ENCODE measurements at regions not wholly inside any gene's neighbourhood (a gene's known extent, or its start where the extent isn't known, plus 50 kb on each side); places are given as distances from the start of the nearest gene placed in this dataset.

DNA sequence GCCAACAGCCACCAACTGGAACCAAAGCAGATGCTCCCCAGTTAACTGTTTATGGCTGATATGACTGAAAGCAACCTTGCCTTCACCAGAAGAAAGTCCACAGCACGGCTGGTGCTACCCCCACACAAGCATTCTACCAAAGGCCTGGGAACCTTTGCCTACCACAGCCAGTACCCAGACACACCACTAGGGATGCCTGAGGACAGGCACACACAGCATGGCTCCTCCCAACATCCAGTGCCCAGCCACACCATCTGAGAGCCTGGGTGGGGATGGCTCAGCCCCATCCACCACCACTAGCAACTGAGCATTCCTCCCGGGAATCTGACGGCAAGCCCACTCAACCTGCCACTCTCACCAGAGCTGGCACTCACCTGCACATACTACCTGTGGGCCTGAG lies 178.6 kb downstream of the SLC7A11 start:
- no peak overlapping the region for H3K4me3 ChIP-seq
- WGBS, 5 donors: 90 to 100% (median 94%) methylated on average over 1 to 3 of the region's 3 CpGs
- H3K36me3 ChIP-seq: no peaks in the 10 kb centered on the region
- no peaks in the 10 kb centered on the region for H3K4me1 ChIP-seq
- peaks cover 0 to 23% (median 14%) of the 10 kb centered on the region in 8 donors for H3K9me3 ChIP-seq
- H3K27ac ChIP-seq: no peak overlapping the region
- intact Hi-C loops (cut with DNase I; ENCODE audit: low total_unique reads): no loop called here
- H3K27me3 ChIP-seq (replicated peaks in 1 of 7): no peaks in the 10 kb centered on the region
- TF ChIP-seq, protein P1, sequence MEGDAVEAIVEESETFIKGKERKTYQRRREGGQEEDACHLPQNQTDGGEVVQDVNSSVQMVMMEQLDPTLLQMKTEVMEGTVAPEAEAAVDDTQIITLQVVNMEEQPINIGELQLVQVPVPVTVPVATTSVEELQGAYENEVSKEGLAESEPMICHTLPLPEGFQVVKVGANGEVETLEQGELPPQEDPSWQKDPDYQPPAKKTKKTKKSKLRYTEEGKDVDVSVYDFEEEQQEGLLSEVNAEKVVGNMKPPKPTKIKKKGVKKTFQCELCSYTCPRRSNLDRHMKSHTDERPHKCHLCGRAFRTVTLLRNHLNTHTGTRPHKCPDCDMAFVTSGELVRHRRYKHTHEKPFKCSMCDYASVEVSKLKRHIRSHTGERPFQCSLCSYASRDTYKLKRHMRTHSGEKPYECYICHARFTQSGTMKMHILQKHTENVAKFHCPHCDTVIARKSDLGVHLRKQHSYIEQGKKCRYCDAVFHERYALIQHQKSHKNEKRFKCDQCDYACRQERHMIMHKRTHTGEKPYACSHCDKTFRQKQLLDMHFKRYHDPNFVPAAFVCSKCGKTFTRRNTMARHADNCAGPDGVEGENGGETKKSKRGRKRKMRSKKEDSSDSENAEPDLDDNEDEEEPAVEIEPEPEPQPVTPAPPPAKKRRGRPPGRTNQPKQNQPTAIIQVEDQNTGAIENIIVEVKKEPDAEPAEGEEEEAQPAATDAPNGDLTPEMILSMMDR (IDR thresholded peaks at IDR 0.05 in 8 of 11, conservative IDR thresholded peaks at IDR 0.05 in 3 of 11): no peak
- no peak for TF ChIP-seq POLR2A (IDR thresholded peaks at IDR 0.05)
- TF ChIP-seq POLR2AphosphoS5 (IDR thresholded peaks at IDR 0.05): no peak
- no peak for DNase-seq

DNA sequence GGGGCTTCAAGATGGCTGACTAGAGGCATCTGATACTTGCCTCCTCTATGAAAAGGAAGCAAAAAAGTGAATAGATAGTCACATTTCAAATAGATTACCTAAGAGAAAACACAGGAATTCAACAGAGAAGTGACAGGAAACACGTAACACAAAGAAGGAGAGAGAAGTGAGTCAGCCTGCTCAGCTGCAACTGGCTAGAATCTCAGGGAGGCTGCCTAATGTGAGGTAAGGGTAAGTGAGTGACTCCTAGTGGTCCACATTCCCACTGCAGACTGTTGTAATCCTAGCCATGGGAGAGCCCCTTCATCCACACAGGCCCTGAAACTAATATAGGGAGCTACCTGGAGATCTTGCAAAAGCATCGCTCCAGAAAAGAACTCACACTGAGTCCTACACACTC lies 179.2 kb downstream of the SLC7A11 start:
- TF ChIP-seq POLR2AphosphoS5 (IDR thresholded peaks at IDR 0.05) (no peak), POLR2A (IDR thresholded peaks at IDR 0.05) (no peak)
- TF ChIP-seq, protein P1 (IDR thresholded peaks at IDR 0.05 in 8 of 11, conservative IDR thresholded peaks at IDR 0.05 in 3 of 11): no peak
- no peak for DNase-seq
- Histone ChIP-seq H3K4me1 (no peaks in the 10 kb centered on the region), H3K36me3 (no peaks in the 10 kb centered on the region), H3K4me3 (no peak overlapping the region), H3K9me3 (peaks cover 0 to 23% (median 14%) of the 10 kb centered on the region in 8 donors), H3K27ac (no peak overlapping the region), H3K27me3 (replicated peaks in 1 of 7) (no peaks in the 10 kb centered on the region)
- WGBS, 5 donors: 73 to 86% (median 83%) methylated on average over 2 of the region's 2 CpGs
- intact Hi-C loops (cut with DNase I; ENCODE audit: low total_unique reads): no loop called here

DNA sequence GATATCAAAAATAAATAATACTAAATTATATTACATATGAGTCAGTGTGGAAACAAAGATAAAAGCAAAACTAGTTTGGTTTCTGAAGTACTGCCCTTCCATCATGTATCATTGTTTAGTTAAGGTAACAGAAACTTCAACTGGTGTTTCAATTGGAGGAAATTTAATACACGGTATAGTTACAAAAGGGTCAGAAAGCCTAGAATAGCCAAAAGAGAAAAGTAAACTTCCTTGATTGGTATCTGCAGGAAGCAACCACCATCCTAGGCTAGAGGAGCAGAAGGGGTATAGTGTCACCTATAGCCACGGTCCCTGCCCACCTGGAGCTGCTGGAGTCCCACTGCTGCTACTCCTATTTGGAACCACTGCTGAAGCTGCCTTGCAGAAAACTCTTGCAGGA lies 185.6 kb downstream of the SLC7A11 start:
- intact Hi-C loops (cut with DNase I; ENCODE audit: low total_unique reads): no loop called here
- TF ChIP-seq POLR2A (IDR thresholded peaks at IDR 0.05) (no peak), POLR2AphosphoS5 (IDR thresholded peaks at IDR 0.05) (no peak)
- TF ChIP-seq, protein P1 (IDR thresholded peaks at IDR 0.05 in 8 of 11, conservative IDR thresholded peaks at IDR 0.05 in 3 of 11): no peak
- H3K4me3 ChIP-seq: no peak overlapping the region
- peaks cover 0 to 4% (median 0%) of the 10 kb centered on the region in 8 donors for H3K9me3 ChIP-seq
- H3K27ac ChIP-seq: no peak overlapping the region
- DNase-seq: no peak
- no peaks in the 10 kb centered on the region for H3K4me1 ChIP-seq
- H3K36me3 ChIP-seq: no peaks in the 10 kb centered on the region
- WGBS, 5 donors: 0 to 31% (median 13%) methylated on average over 2 of the region's 2 CpGs
- H3K27me3 ChIP-seq (replicated peaks in 1 of 7): no peaks in the 10 kb centered on the region

DNA sequence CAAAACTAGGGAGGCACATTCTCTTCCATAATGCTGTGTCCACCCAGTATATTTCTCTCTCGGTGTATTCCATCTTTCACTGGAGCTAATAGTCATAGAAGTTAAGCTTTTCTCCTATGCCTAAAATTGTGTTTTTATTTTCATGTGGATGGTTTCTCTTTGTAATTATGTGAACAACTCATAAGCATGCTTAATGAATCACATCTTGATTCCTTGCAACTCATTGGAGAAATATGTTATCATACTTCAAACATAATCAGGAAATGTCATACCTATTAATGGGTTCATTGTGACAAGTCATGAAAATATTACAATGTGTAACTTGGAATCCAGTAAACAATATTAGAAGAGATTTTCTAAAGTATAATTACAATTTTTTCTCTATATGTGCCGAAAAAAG lies 186.3 kb downstream of the SLC7A11 start:
- no peak overlapping the region for H3K4me3 ChIP-seq
- no peaks in the 10 kb centered on the region for H3K36me3 ChIP-seq
- 90 to 96% (median 91%) methylated on average over 2 of the region's 2 CpGs for WGBS, 5 donors
- intact Hi-C loops (cut with DNase I; ENCODE audit: low total_unique reads): no loop called here
- no peak for DNase-seq
- no peaks in the 10 kb centered on the region for H3K4me1 ChIP-seq
- TF ChIP-seq POLR2AphosphoS5 (IDR thresholded peaks at IDR 0.05): no peak
- TF ChIP-seq, protein P1 (IDR thresholded peaks at IDR 0.05 in 8 of 11, conservative IDR thresholded peaks at IDR 0.05 in 3 of 11): no peak
- no peak for TF ChIP-seq POLR2A (IDR thresholded peaks at IDR 0.05)
- peaks cover 0 to 4% (median 0%) of the 10 kb centered on the region in 8 donors for H3K9me3 ChIP-seq
- no peak overlapping the region for H3K27ac ChIP-seq
- no peaks in the 10 kb centered on the region for H3K27me3 ChIP-seq (replicated peaks in 1 of 7)
